Stimulated activated CD4-positive, alpha-beta T cell treated with anti-CD3 and anti-CD28 coated beads, Interleukin-4, amount 100 ng/mL, for 24 hours (primary cell): ENCODE measurements at regions not wholly inside any gene's neighbourhood (a gene's known extent, or its start where the extent isn't known, plus 50 kb on each side); places are given as distances from the start of the nearest gene placed in this dataset.
"Not testable (repeated sequence)": the region's sequence is repeated elsewhere in the genome, so short reads cannot be mapped to it uniquely, and the experiment has no call there.

Experiments
- DNase-seq: peaks from one replicate; pipeline ENCODE4 v3.0.0-alpha.2; 2020

DNA sequence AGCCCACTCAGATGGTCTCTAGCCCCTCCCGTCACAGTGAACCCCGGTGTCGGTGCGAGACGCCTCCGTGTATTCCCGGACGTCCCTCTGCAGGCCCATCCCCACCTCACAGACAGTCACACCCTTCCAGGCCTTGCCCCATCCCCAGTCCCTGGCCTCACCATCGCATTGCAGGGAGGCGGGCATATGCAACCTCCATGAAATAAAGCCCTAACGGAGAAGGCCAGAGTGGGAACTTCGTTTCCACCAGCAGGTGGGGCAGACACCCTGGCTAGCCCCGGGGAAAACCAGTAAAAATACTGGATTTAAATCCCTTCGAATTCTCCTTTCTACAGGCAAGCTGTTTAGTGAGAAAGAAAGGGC, 154.3 kb downstream of the TMEM121 start:
- DNase-seq: not testable (repeated sequence)

DNA sequence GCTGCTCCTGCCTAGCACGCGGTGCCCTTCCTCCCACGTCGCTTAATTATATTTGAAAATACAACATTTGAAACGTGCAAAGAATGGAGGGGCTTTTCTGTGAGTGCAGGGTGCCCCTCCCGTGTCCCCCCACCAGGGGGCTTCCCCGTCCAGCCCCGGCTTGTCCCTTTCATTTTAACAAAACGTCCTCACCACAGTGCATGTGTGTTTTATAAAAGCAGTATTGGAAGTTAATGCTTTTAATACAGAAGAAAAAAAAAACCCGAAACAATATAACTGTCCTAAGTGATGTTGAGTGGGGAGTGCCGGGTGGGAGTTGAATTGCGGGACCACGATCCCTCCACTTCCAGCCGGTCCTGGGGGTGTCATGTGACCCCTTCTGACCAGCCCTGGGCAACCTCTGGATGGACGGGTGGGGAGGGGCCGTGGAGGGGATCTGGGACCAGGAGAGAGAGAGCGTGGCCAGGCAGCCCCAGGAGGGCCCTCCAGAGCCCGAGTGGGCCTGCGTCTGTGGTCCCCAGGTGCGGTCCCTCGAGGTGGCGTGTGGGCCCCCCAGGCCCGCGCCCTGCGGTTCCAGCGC, 155.3 kb downstream of the TMEM121 start:
- not testable (repeated sequence) for DNase-seq

DNA sequence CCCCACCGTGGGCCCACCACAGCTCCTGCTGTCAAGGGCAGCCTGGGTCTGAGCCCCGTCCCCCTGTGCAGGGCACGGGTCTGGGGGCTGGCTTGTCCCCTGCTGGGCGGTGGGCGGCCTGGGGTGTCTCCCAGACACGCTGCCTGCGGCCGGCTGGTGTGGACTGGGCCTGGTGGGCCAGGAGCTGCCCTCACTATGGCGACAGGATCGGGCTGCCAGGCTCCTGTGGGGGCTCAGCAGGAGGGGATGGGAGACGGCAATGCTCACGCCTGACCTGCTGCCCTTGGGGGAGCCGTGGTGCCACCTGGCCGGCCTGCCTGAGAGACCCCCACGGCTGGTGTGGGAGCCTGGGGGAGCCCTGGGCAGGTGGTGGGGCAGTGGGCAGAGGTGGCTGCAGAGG, 156.1 kb downstream of the TMEM121 start:
- not testable (repeated sequence) for DNase-seq

DNA sequence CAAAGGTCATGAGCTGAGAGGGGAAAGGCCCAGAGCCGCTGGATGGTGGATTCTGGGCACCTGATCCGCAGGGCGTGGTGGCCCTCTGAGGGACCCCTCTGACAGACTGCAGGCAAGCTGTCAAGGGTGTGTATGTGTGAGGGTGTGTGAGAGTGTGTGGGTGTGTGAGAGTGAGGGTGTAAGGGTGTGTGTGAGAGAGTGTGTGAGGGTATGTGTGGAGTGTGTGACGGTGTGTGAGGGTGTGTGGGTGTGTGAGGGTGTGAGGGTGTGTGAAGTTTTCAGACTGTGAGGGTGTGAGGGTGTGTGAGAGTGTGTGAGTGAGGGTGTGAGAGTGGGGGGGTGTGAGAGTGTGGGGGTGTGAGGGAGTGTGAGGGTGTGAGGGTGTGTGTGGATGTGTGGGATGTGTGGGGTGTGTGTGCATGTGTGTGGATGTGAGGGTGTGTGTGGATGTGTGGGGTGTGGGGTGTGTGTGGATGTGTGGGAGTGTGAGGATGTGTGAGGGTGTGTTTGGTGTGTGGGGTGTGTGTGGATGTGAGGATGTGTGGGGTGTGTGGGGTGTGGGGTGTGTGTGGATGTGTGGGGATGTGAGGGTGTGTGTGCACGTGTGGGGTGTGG, 156.7 kb downstream of the TMEM121 start:
- DNase-seq: no peak

DNA sequence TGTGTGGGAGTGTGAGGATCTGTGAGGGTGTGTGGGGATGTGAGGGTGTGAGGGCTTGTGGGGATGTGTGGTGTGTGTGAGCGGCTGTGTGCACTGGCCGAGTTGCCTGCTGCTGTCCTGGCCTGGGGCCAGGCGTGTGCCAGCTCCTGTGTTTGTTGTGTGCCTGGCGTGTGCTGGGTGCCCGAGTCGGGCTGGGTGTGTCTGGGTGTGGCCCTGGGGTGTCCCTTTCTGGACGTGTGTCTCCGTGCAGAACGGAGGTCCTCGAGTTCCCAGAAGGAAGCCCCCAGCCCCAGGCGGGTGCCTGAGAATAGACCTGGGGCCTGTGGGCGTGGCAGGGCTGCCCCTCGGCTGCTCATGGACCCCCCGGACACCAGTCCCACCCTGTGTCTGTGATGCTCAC, 157.7 kb downstream of the TMEM121 start:
- DNase-seq: not testable (repeated sequence)

DNA sequence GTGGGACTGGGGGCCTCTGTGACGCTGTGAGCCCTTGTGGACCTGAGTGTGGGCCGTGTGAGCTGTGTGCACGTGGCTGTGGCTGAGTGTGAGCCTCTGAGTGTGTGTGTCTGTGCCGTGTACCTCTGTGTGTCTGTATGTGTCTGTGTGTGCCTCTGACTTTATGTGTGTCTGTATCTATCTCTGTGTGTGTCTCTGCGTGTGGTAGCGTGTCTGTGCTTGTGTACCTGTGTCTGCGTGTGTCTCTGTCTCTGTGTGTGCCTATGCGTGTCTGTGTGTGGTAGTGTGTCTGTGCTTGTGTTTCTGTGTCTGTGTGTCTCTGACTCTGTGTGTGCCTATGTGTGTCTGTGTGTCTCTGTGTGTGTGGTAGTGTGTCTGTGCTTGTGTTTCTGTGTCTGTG, 158.2 kb downstream of the TMEM121 start:
- DNase-seq: not testable (repeated sequence)

DNA sequence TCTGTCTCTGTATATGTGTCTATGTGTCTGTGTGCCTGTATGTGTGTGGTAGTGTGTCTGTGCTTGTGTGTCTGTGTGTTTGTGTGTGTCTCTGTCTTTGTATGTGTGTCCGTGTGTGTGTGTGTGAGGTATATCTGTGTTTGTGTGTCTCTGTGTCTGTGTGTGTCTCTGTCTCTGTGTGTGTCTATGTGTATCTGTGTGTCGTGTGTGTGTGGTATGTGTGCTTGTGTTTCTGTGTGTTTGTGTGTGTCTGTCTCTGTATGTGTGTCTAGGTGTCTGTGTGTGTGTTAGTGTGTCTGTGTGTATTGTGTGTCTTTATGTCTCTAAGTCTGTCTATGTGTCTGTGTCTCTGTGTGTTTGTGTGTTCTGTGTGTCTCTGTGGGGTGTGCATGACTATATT, 158.6 kb downstream of the TMEM121 start:
- DNase-seq: no peak

DNA sequence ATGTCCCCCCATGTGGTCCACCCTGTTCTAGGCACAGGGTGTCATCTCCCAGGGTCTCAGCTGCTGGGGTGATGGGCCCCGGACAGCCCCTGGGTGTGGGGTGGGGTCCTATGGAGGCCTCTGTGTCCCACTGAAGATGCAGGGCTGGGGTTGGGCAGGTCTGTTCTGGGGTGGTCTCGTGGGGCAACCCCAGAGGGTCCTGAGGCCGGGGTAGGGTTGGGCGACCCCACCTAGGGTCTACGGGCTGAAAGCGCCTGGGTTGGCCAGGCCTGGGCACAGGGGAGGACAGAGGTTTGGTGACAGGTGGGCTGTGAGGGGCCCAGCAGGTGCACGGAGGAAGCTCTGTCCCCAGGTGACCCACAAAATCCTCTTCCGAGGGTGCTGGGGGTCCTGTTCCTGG, 159.2 kb downstream of the TMEM121 start:
- DNase-seq: not testable (repeated sequence)

DNA sequence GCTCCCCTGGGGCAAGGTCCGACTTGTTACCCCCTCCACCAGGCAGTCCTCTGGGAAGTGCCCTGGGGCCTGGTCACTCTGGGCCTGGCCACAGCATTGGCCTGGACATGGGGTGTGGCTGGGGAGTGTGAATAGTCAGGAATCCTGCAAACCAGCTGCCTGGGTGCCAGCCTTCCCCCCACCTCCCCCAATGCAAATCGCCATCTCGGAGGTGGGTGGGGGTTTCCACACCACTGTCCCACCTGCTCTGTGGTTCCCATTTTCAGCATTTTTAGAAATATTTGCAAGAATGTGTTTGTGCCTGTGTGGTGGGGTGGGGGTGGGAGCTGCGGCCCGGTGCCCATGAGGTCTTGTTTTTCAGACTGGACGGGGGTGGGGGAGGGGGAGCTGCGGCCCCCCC, 159.7 kb downstream of the TMEM121 start:
- not testable (repeated sequence) for DNase-seq

DNA sequence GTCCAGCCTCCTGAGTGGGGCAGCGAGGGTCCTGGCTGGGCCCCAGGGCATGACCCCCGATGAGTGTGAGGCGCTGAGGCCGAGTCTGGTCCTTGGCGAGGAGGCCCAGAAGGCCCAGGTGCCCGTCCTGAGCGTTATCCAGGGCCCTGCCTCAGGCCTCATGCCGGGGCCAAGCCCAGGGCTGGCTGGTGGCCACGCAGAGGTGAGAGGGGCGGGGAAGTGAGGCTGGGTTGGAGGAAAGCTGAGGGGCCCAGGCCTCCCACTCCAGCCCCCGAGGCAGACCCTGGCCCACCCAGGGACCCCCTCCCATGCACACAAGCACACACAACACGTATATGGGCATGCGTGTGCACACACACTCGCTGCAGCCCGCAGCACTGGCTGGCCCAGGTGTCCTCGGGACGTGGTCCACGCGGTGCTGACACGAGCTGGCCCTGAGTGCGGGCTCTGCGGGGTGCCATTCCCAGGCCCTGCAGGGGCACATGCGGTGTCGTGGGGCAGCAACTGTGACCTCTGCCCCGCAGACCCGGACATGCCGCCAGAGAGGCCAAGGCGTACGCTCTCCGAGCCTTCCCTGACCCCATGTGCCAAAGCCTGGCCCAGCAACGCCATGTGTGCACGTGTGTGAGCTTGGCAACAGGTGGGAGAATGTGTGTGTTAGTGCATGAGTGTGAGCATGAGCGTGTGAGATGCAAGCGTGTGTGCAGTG, 160.2 kb downstream of the TMEM121 start:
- not testable (repeated sequence) for DNase-seq

DNA sequence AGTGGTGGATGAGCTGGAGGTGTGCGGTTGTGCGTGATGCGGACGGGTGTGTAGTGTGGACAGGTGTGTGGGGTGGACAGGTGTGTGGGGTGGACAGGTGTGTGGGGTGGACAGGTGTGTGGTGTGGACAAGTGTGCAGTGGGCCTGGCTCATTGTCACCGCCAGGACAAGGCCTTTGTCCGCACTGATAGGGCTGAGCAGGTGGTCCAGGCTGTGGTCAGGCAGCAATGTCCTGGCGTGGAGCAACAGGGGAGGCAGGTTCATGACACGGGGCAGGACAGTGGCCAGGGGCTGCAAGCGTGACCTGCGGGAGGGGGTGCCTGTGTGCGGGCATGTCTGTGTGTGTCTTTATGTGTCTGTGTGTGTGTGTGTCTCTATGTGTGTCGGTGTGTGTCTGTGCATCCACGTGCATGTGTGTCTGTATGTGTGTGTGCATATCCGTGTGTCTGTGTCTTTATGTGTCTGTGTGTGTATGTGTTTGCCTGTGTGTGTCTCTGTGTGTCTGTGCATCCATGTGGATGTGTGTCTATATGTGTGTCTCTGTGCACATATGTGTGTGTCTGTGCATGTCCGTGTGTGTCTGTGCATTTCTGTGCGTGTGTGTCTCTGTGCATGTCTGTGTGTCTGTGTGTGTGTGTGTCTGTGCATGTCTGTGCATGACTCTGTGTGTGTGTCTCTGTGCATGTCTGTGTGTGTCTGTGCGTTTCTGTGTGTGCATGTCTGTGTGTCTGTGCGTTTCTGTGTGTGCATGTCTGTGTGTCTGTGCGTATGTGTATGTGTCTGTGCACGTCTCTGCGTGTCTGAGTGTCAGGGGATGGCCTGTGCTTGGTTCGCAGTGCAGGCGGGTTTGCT, 161.0 kb downstream of the TMEM121 start:
- DNase-seq: not testable (repeated sequence)

DNA sequence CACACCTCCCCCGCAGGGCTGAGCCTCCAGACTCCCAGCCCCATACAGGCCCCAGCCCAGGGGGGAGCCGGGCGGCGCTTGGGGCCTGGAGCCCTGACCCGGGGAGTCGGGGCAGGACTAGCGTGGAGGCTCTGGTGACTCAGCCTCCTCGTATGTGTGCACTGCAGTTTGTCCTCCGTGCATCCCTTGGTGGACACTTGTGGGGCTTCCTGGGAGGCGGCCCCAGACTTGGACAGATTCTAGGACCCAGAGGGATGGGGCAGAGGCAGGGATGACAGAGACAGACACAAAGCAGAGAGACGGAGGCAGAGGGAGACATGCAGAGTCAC, 161.6 kb downstream of the TMEM121 start:
- not testable (repeated sequence) for DNase-seq

DNA sequence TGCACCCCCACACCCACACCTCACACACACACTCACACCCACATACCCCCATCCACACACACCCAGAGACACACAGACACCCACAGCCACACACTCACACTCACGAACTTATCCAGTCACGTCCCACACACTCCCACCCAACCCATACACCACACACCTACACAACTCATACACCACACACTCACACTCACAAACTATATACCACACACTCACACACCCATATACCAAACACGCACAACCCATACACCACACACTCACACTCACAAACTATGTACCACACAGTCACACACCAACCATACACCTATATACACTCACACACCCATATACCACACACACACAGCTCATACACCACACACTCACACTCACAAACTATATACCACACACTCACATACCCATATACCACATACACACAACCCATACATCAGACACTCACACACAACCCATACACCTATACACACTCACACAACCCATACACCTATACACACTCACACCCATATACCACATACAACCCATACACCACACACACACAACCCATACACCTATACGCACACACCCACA, 162.4 kb downstream of the TMEM121 start:
- not testable (repeated sequence) for DNase-seq

DNA sequence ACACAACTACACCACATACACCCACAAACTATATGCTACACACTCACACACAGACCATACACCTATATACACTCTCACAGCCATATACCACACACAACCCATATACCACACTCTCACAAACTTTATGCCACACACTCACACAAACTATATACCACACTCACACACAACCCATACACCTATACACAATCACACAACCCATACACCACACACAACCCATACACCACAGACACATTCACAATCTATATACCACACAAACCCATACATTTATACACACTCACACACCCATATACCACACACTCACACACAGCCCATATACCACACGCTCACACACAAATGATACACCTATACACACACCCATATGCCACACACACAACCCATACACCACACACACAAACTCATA, 163.3 kb downstream of the TMEM121 start:
- no peak for DNase-seq

DNA sequence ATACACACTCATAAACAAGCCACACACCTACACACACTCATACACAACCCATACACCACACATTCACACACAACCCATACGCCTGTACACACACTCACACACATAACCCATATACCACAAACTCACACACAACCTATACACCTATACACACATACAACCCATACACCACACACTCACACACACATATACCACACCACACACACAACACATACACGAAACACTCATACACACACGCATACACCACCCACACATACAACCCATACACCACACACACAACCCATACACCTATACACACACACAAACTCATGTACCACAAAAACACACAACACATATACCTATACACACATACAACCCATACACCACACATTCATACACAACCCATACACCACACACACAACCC, 164.3 kb downstream of the TMEM121 start:
- DNase-seq: no peak

DNA sequence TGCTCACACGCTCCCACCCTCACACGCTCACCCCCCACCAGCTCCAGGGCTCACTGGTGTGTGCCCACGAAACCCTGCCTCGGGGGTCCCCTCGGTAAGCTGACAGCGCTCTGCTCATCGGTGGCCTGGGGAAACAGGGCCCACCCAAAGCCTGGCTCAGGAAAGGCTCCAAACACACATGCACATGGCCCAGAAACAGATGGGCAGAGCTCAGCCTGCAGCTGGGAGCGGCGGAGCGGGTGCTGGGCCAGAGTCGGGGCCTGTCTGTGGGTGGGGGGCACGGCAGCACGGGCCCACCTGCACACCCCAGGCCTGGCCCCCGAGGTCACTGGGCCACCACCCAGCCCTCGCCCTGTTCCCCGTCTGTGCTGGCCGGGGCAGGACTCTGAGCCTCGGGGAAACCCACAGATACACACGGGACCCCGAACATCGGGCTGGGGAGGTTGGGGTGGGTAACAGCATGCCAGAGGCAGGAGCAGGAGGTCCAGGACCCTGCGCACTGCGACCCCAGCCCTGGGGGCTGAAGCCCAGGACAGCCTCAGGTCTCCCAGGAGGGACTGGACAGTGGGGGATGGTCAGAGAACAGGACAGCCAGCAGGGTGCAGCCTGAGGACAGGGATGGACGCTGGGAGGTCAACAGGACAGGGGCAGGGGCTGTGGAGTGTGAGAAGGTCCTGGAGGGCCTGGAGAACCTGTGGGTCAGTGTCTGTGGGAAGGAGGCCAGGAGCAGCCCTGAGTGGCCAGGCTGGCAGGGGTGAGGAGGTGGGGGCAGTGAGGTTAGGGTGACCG, 165.1 kb downstream of the TMEM121 start:
- DNase-seq: not testable (repeated sequence)

DNA sequence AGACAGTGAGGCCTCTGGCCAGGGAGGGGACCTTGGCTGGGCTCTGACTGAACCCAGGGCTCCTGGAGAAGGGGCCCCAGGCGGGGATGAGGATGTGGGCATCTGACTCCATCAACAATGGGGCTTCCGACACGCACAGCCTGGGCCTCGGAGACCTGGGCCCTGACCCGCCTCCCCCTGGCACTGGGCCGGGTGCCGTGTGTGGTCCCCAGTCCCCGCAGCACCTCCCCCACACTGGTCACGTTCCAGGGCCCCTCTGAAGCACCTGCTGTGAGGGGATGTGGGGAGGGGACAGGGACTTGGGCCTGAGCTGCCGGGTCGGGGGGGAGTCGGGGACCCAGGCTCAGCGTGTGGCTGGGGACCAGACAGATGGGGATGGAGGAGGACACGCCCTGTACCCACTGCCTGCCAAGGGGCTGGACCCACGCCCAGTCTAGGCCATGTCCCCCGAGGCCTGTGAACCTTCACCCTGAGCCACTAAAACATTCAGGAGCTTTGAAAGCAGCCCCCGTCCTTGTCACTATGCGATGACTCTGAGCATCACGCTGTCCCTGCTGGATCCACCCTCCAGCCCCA, 165.8 kb downstream of the TMEM121 start:
- not testable (repeated sequence) for DNase-seq

DNA sequence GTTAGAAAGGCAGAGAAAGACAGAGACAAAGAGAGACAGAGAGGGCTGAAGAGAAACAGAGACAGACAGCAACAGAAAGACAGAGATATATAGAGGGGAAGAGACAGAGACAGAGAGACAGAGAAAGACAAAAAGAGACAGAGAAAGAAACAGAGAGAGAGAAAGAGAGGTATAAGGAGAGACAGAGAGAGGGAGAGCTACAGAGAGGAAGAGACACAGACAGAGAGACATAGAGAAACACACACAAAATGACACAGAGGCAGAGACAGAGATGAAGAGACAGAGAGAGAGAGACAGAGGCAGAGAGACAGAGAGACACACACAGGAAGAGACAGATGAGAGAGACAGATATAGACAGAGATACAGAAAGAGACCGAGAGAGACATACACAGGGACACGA, 168.6 kb downstream of the TMEM121 start:
- no peak for DNase-seq

DNA sequence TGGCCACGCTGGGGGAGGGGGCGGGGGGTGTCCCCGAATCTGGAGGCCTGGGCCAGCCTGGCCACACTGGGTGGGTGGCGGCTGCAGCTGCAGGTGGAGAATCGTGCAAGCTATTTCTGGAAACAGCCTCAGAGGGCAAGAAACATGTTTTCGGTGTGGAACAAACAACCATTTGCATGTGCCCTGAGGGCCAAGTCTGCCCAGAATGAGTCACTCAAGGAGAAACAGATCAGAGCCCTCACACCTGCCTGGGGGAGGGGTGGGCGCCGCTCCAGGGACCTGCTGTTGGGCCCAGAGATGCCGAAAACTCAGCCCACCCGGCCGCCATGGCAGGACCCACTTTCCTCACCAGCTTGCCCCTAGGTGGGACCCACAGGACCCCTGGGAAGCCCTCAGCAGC, 170.0 kb downstream of the TMEM121 start:
- DNase-seq: not testable (repeated sequence)

DNA sequence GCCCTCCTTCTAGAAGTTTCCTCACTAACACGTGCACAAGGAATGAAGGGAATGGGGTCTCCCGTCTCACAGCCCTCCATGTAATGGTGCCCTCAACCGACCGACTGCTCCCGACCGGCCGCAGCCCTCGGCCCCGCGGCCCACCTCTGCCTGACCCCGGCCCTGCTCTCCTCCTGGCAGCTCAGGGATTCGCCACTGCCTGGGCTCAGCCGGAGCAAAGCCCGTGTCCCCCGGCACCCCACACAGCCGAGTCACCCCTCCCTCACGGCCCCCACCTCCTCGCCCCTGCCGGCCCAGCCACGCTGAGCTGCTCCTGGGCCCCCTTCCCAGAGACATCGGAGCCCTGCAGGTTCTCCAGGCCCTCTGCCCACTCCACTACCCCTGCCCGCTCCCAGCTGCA, 171.0 kb downstream of the TMEM121 start:
- not testable (repeated sequence) for DNase-seq

DNA sequence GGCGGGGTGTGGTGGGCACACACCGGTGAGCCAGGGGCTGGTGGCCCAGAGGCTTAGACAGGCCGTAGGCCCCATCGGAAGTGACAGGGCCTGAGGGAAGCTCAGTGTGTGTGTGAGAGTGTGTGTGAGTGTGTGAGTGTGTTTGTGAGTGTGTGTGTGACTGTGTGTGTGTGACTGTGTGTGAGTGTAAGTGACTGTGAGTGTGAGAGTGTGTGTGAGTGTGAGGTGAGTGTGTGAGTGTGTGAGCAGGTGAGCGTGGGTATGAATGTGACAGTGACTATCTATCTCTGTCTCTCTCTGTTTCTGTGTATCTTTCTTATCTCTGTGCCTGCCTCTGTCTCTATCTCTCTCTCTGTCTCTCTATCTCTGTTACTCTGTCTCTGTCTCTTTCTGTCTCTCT, 171.6 kb downstream of the TMEM121 start:
- DNase-seq: not testable (repeated sequence)
